Ishikawa (cell line): ENCODE measurements at regions not wholly inside any gene's neighbourhood (a gene's known extent, or its start where the extent isn't known, plus 50 kb on each side); places are given as distances from the start of the nearest gene placed in this dataset.

Source experiments
- CEBPB ChIP-seq: IDR thresholded peaks from 2 replicates; pipeline ENCODE4 v1.6.1; 2012
- CREB1 ChIP-seq: IDR thresholded peaks from 2 replicates; pipeline ENCODE4 v1.6.1; 2012; ENCODE audit warnings: low read depth
- EGR1 ChIP-seq: IDR thresholded peaks from 2 replicates; pipeline ENCODE4 v1.6.1; 2012
- EP300 ChIP-seq: IDR thresholded peaks from 2 replicates; pipeline ENCODE4 v1.6.1; 2012; ENCODE audit warnings: borderline replicate concordance
- FOXM1 ChIP-seq: IDR thresholded peaks from 2 replicates; pipeline ENCODE4 v1.6.1; 2012; ENCODE audit warnings: low read depth, borderline replicate concordance
- MAX ChIP-seq: IDR thresholded peaks from 2 replicates; pipeline ENCODE4 v1.6.1; 2012
- NFIC ChIP-seq: IDR thresholded peaks from 2 replicates; pipeline ENCODE4 v1.6.1; 2012
- RAD21 ChIP-seq: IDR thresholded peaks from 2 replicates; pipeline ENCODE4 v1.6.1; 2012; ENCODE audit warnings: low read depth
- REST ChIP-seq: IDR thresholded peaks from 2 replicates; pipeline ENCODE4 v1.6.1; 2012; ENCODE audit warnings: low read depth, mild to moderate bottlenecking
- TAF1 ChIP-seq: IDR thresholded peaks from 2 replicates; pipeline ENCODE4 v1.6.1; 2012; ENCODE audit warnings: low read depth, mild to moderate bottlenecking
- TCF12 ChIP-seq: IDR thresholded peaks from 2 replicates; pipeline ENCODE4 v1.6.1; 2012; ENCODE audit warnings: low read depth
- TEAD4 ChIP-seq: IDR thresholded peaks from 2 replicates; pipeline ENCODE4 v1.6.1; 2012
- USF1 ChIP-seq: IDR thresholded peaks from 2 replicates; pipeline ENCODE4 v1.6.1; 2012
- YY1 ChIP-seq: IDR thresholded peaks from 2 replicates; pipeline ENCODE4 v1.6.1; 2012; ENCODE audit warnings: low read depth
- ZBTB7A ChIP-seq: IDR thresholded peaks from 2 replicates; pipeline ENCODE4 v1.6.1; 2012; ENCODE audit warnings: low read depth

GRCh38 chr11:27807596-27807995 is 107.3 kb upstream of the BDNF start:
- TF ChIP-seq USF1 (no peak), RAD21 (no peak)

GRCh38 chr11:27806122-27806521 is 105.9 kb upstream of the BDNF start:
- TF ChIP-seq TEAD4 = no peak
- no peak for TF ChIP-seq RAD21
- TF ChIP-seq USF1 = no peak
- no peak for TF ChIP-seq MAX
- TF ChIP-seq ZBTB7A = no peak
- no peak for TF ChIP-seq TCF12
- no peak for TF ChIP-seq FOXM1
- TF ChIP-seq NFIC = no peak
- TF ChIP-seq EGR1 = no peak
- no peak for TF ChIP-seq CREB1
- no peak for TF ChIP-seq EP300
- TF ChIP-seq CEBPB = no peak
- TF ChIP-seq TAF1 = no peak
- TF ChIP-seq YY1 = no peak

- TF ChIP-seq CREB1 (no peak), USF1 (no peak), ZBTB7A (no peak), RAD21 (no peak), REST (no peak), TAF1 (no peak), TCF12 (no peak), MAX (no peak), TEAD4 (no peak), YY1 (no peak), FOXM1 (no peak), EP300 (no peak), EGR1 (no peak), CEBPB (no peak), NFIC (no peak)
Measured at GRCh38 chr11:27795955-27796861, 96.0 kb upstream of the BDNF start.

GRCh38 chr11:27786864-27787263 is 86.6 kb upstream of the BDNF start:
- no peak for TF ChIP-seq TAF1
- no peak for TF ChIP-seq EP300
- TF ChIP-seq MAX = no peak
- no peak for TF ChIP-seq TEAD4
- TF ChIP-seq TCF12 = no peak

- TF ChIP-seq MAX (no peak), NFIC (no peak), TCF12 (no peak), EGR1 (no peak), USF1 (no peak), RAD21 (no peak), CEBPB (no peak), TEAD4 (no peak), ZBTB7A (no peak), FOXM1 (no peak), REST (no peak), TAF1 (no peak), EP300 (no peak), CREB1 (no peak)
Measured at GRCh38 chr11:27786331-27786730, 86.1 kb upstream of the BDNF start.
